ENCODE measurements at regions not wholly inside any gene's neighbourhood (a gene's known extent, or its start where the extent isn't known, plus 50 kb on each side); places are given as distances from the start of the nearest gene placed in this dataset.

- TF ChIP-seq CTCF (IDR thresholded peaks at IDR 0.05), result no peak
- no peak for TF ChIP-seq POLR2A (IDR thresholded peaks at IDR 0.05)
Measured at GRCh38 chr11:60615497-60615896, 83.9 kb upstream of the MS4A8 start.
